MM.1S (cell line): ENCODE measurements at regions not wholly inside any gene's neighbourhood (a gene's known extent, or its start where the extent isn't known, plus 50 kb on each side); places are given as distances from the start of the nearest gene placed in this dataset.
A peak's percentile ranks its signal among the peaks of the same experiment; 100 is the strongest.
"Not testable (repeated sequence)": the region's sequence is repeated elsewhere in the genome, so short reads cannot be mapped to it uniquely, and the experiment has no call there.

ENCODE experiments used
- DNase-seq: peaks from one replicate; pipeline ENCODE4 v3.0.0-alpha.2; 2015
- H2AFZ ChIP-seq: fragments of 300-600 bp; sonication (generic); 2 replicates; pipeline ENCODE4 v1.6.0; 2016; ENCODE audit warnings: antibody characterized with exemption, low read length
- H3F3A ChIP-seq: fragments of 300-600 bp; sonication (generic); 2 replicates; pipeline ENCODE4 v1.6.1; 2016; ENCODE audit warnings: mild to moderate bottlenecking, antibody characterized with exemption, low read length, moderate library complexity, mixed read lengths; ENCODE audit not compliant: insufficient read depth
- H3K27ac ChIP-seq: fragments of 300-600 bp; sonication (generic); 2 replicates; pipeline ENCODE4 v1.5.1; 2016; ENCODE audit warnings: mild to moderate bottlenecking, low read length
- H3K27me3 ChIP-seq: fragments of 300-600 bp; sonication (generic); replicated peaks from 2 replicates; pipeline ENCODE4 v1.6.0; 2016; ENCODE audit warnings: low read length; ENCODE audit not compliant: insufficient read depth
- H3K36me3 ChIP-seq: fragments of 300-600 bp; sonication (generic); replicated peaks from 2 replicates; pipeline ENCODE4 v1.6.1; 2016; ENCODE audit warnings: mild to moderate bottlenecking, low read length, mixed read lengths; ENCODE audit not compliant: insufficient read depth
- H3K4me1 ChIP-seq: fragments of 300-600 bp; sonication (generic); 2 replicates; pipeline ENCODE4 v1.6.1; 2016; ENCODE audit warnings: low read length, mixed read lengths
- H3K4me2 ChIP-seq: fragments of 300-600 bp; sonication (generic); 2 replicates; pipeline ENCODE4 v1.6.0; 2016; ENCODE audit warnings: low read depth, low read length
- H3K4me3 ChIP-seq: fragments of 300-600 bp; sonication (generic); 2 replicates; pipeline ENCODE4 v1.5.1; 2016; ENCODE audit warnings: low read length, mixed read lengths
- H3K79me2 ChIP-seq: fragments of 300-600 bp; sonication (generic); 2 replicates; pipeline ENCODE4 v1.6.1; 2016; ENCODE audit warnings: mixed run types, low read length, mixed read lengths
- H3K9ac ChIP-seq: fragments of 300-600 bp; sonication (generic); 2 replicates; pipeline ENCODE4 v1.6.1; 2016; ENCODE audit warnings: low read length, mixed read lengths
- H3K9me2 ChIP-seq: fragments of 300-600 bp; sonication (generic); replicated peaks from 2 replicates; pipeline ENCODE4 v1.6.1; 2016; ENCODE audit warnings: mild to moderate bottlenecking, low read length, mixed read lengths; ENCODE audit not compliant: insufficient read depth
- H3K9me3 ChIP-seq: fragments of 300-600 bp; sonication (generic); replicated peaks from 2 replicates; pipeline ENCODE4 v1.6.1; 2016; ENCODE audit warnings: mild to moderate bottlenecking, low read length, mixed read lengths; ENCODE audit not compliant: insufficient read depth
- H4K20me1 ChIP-seq: fragments of 300-600 bp; sonication (generic); 2 replicates; pipeline ENCODE4 v1.6.1; 2016; ENCODE audit warnings: mild to moderate bottlenecking, low read length, moderate library complexity, mixed read lengths; ENCODE audit not compliant: insufficient read depth
- EZH2 ChIP-seq: fragments of 300-600 bp; sonication (generic); optimal IDR thresholded peaks from 2 replicates; pipeline ENCODE3; 2017; ENCODE audit warnings: low read depth, mild to moderate bottlenecking, antibody characterized with exemption, low read length, mixed read lengths
- EZH2phosphoT487 ChIP-seq: fragments of 300-600 bp; sonication (generic); IDR thresholded peaks from 2 replicates; pipeline ENCODE4 v1.6.1; 2018; ENCODE audit warnings: antibody characterized with exemption, low read length
- TF ChIP-seq, protein P1 (sequence below): fragments of 300-600 bp; sonication (generic); IDR thresholded peaks from 2 replicates; pipeline ENCODE4 v1.5.1; 2016; ENCODE audit warnings: antibody characterized with exemption, low read length, mixed read lengths

DNA sequence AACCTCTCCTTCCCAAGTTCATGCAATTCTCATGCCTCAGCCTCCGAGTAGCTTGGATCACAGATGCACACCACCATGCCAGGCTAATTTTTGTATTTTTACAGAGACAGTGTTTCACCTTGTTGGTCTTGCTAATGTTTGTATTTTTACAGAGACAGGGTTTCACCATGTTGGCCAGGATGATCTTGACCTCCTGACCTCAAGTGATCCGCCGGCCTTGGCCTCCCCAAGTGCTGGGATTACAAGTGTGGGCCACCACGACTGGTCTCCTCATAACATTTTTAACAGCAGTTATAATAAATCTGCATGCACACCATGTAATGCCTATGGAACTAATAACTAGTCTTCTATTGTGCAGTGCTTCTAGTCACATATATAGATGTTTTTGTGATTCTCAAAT, 123.8 kb upstream of the VKORC1L1 start:
- no peaks in the 10 kb centered on the region for H3K9me3 ChIP-seq
- H3K4me3 ChIP-seq, result no peak overlapping the region
- no peaks in the 10 kb centered on the region for H3F3A ChIP-seq
- TF ChIP-seq, protein P1, sequence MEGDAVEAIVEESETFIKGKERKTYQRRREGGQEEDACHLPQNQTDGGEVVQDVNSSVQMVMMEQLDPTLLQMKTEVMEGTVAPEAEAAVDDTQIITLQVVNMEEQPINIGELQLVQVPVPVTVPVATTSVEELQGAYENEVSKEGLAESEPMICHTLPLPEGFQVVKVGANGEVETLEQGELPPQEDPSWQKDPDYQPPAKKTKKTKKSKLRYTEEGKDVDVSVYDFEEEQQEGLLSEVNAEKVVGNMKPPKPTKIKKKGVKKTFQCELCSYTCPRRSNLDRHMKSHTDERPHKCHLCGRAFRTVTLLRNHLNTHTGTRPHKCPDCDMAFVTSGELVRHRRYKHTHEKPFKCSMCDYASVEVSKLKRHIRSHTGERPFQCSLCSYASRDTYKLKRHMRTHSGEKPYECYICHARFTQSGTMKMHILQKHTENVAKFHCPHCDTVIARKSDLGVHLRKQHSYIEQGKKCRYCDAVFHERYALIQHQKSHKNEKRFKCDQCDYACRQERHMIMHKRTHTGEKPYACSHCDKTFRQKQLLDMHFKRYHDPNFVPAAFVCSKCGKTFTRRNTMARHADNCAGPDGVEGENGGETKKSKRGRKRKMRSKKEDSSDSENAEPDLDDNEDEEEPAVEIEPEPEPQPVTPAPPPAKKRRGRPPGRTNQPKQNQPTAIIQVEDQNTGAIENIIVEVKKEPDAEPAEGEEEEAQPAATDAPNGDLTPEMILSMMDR, result no peak
- TF ChIP-seq EZH2, result no peak
- no peak for TF ChIP-seq EZH2phosphoT487
- H3K79me2 ChIP-seq, result peaks cover 49% of the 10 kb centered on the region
- no peaks in the 10 kb centered on the region for H3K9me2 ChIP-seq
- no peak overlapping the region for H2AFZ ChIP-seq
- no peaks in the 10 kb centered on the region for H3K36me3 ChIP-seq
- H3K4me2 ChIP-seq, result no peak overlapping the region
- no peak overlapping the region for H3K27ac ChIP-seq
- no peak for DNase-seq
- no peak overlapping the region for H3K9ac ChIP-seq
- no peaks in the 10 kb centered on the region for H4K20me1 ChIP-seq
- 0 out of 2 replicates have a peak, but pooled peaks cover 6% of the 10 kb centered on the region for H3K4me1 ChIP-seq
- no peaks in the 10 kb centered on the region for H3K27me3 ChIP-seq

- TF ChIP-seq EZH2 (no peak), EZH2phosphoT487 (no peak)
- TF ChIP-seq, protein P1, result no peak
- Histone ChIP-seq H3K9me3 (no peaks in the 10 kb centered on the region), H3K27ac (no peak overlapping the region), H3K4me2 (peak overlapping the region; percentile 48; the same call in 1 of the 2 replicates), H4K20me1 (no peaks in the 10 kb centered on the region), H2AFZ (no peak overlapping the region), H3K27me3 (no peaks in the 10 kb centered on the region), H3K9ac (no peak overlapping the region), H3K9me2 (no peaks in the 10 kb centered on the region), H3F3A (no peaks in the 10 kb centered on the region), H3K79me2 (peaks cover 52% of the 10 kb centered on the region), H3K36me3 (no peaks in the 10 kb centered on the region), H3K4me3 (0 out of 2 replicates have a peak overlapping the region, but pooled peaks have one; percentile 86), H3K4me1 (0 out of 2 replicates have a peak, but pooled peaks cover 6% of the 10 kb centered on the region)
- no peak for DNase-seq
Observed at GRCh38 chr7:65749518-65749917, 123.4 kb upstream of the VKORC1L1 start.

DNA sequence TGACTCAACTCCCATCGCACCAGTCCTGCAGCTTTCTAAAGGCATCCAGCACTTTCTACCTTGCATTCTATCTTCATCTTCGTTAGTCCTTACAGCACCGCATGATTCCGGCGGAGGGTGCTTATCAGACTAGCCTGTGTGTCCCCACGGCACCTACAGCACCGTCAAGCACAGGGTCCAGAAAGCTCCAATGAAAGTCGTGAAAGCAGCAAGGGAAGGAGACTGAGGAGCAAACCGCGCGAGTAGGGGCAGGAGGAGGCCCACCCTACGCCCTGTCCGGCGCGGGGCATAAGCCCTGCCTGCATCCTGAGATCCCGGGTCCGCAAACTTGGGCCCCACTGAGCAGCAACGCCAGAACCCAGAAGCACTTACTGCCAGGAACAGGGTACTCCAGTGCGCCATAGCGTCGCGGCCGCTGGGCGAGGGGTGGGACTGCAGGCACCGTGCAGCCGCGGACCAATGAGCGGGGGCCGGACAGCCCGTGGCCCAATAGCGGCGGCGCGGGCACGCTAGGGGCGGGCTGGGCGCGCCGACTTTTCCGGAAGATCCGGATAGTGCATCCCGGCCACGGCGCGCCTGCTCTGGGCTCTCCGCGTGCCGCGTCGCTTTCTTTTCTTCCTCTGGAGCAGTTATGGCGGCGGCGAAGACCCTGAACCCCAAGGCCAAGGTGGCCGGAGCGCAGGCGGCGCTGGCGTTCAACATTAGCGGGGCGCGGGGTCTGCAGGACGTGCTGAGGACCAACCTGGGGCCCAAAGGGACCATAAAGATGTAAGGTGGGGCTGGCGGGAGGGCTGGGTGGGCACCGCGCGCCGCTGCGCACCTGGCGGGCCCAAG, 122.1 kb upstream of the VKORC1L1 start:
- Histone ChIP-seq H3K9me3 (no peaks in the 10 kb centered on the region), H3K4me2 (peak overlapping the region; percentile 48; the same call in 1 of the 2 replicates), H3K4me3 (peak overlapping the region; percentile 86), H3K4me1 (0 out of 2 replicates have a peak, but pooled peaks cover 6% of the 10 kb centered on the region), H3K27ac (peak overlapping the region; percentile 45; the same call in 1 of the 2 replicates), H3K79me2 (peaks cover 57% of the 10 kb centered on the region), H3K36me3 (no peaks in the 10 kb centered on the region), H4K20me1 (no peaks in the 10 kb centered on the region), H3K27me3 (no peaks in the 10 kb centered on the region), H2AFZ (peak overlapping the region; percentile 86), H3K9ac (peak overlapping the region; percentile 80), H3K9me2 (no peaks in the 10 kb centered on the region), H3F3A (no peaks in the 10 kb centered on the region)
- TF ChIP-seq, protein P1, result no peak
- TF ChIP-seq EZH2 (no peak), EZH2phosphoT487 (no peak)
- DNase-seq, result peak; percentile 91

GRCh38 chr7:65754070-65754469, 118.8 kb upstream of the VKORC1L1 start:
- not testable (repeated sequence) for H3K4me1 ChIP-seq, H3K4me3 ChIP-seq, H2AFZ ChIP-seq, H3K27ac ChIP-seq, H3K4me2 ChIP-seq, H4K20me1 ChIP-seq, DNase-seq, H3K27me3 ChIP-seq, H3K36me3 ChIP-seq, H3K9me2 ChIP-seq, H3K9me3 ChIP-seq, H3F3A ChIP-seq, H3K9ac ChIP-seq
- H3K79me2 ChIP-seq, result peaks cover 55% of the 10 kb centered on the region

GRCh38 chr7:65758991-65759390, 113.9 kb upstream of the VKORC1L1 start:
- H3K79me2 ChIP-seq, H2AFZ ChIP-seq, H3F3A ChIP-seq, H3K9me3 ChIP-seq, H3K9ac ChIP-seq, H3K27ac ChIP-seq, H3K4me3 ChIP-seq, H3K9me2 ChIP-seq, H3K36me3 ChIP-seq, H3K27me3 ChIP-seq, DNase-seq, H4K20me1 ChIP-seq, H3K4me2 ChIP-seq, H3K4me1 ChIP-seq: not testable (repeated sequence)
